ENCODE measurements at regions not wholly inside any gene's neighbourhood (a gene's known extent, or its start where the extent isn't known, plus 50 kb on each side); places are given as distances from the start of the nearest gene placed in this dataset.

DNA sequence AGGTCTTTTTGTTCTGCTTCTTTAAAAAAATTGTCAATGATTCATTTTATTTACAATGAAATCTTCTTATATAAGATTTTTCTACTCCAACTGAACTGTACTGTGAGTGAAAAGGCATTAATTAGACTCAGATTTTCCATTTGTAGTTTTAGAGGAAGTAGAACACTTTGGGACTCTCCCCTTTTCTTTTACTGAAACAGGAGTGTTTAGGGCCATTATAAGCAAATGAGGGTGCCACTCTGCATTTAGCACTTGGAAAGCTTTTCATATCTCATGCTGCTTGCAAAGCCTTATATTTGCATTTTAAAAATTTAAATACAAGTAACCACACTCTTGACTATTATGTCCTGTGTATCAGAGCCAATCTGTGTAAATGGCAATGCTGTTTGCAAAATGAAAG is 584.3 kb downstream of the KLHL13 start:
- TF ChIP-seq, protein P1, sequence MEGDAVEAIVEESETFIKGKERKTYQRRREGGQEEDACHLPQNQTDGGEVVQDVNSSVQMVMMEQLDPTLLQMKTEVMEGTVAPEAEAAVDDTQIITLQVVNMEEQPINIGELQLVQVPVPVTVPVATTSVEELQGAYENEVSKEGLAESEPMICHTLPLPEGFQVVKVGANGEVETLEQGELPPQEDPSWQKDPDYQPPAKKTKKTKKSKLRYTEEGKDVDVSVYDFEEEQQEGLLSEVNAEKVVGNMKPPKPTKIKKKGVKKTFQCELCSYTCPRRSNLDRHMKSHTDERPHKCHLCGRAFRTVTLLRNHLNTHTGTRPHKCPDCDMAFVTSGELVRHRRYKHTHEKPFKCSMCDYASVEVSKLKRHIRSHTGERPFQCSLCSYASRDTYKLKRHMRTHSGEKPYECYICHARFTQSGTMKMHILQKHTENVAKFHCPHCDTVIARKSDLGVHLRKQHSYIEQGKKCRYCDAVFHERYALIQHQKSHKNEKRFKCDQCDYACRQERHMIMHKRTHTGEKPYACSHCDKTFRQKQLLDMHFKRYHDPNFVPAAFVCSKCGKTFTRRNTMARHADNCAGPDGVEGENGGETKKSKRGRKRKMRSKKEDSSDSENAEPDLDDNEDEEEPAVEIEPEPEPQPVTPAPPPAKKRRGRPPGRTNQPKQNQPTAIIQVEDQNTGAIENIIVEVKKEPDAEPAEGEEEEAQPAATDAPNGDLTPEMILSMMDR (IDR thresholded peaks at IDR 0.05; ENCODE audit: low read depth, low read length, missing input control): no peak
- TF ChIP-seq JUND (IDR thresholded peaks at IDR 0.05) (no peak), HNF4G (IDR thresholded peaks at IDR 0.05) (no peak)
- TF ChIP-seq, protein P2, sequence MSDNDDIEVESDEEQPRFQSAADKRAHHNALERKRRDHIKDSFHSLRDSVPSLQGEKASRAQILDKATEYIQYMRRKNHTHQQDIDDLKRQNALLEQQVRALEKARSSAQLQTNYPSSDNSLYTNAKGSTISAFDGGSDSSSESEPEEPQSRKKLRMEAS (IDR thresholded peaks at IDR 0.05): no peak
